Right atrium auricular region (tissue), 2 donors: ENCODE measurements at regions not wholly inside any gene's neighbourhood (a gene's known extent, or its start where the extent isn't known, plus 50 kb on each side); places are given as distances from the start of the nearest gene placed in this dataset.

ENCODE experiments used
- DNase-seq: peaks from one replicate; pipeline ENCODE4 v3.0.0-alpha.2; 2019; ENCODE audit warnings: low spot score
- H3K27ac ChIP-seq, 2 donors: fragments of 200-600 bp; sonication (generic); 1 replicate in 1 of 2; 2 replicates in 1 of 2; pipeline ENCODE4 v1.5.1; 2016 to 2019
- H3K27me3 ChIP-seq, 2 donors: fragments of 200-600 bp; sonication (generic); one replicate each; pipeline versions ENCODE4 v1.5.1 to v1.6.0; 2017 to 2019
- H3K36me3 ChIP-seq: fragments of 200-600 bp; sonication (generic); one replicate; pipeline ENCODE4 v1.5.1; 2016
- H3K4me1 ChIP-seq, 2 donors: fragments of 200-600 bp; sonication (generic); one replicate each; pipeline versions ENCODE4 v1.5.1 to v1.6.0; 2017 to 2019
- H3K4me3 ChIP-seq, 2 donors: fragments of 200-600 bp; sonication (generic); 1 replicate in 1 of 2; 2 replicates in 1 of 2; pipeline ENCODE4 v1.5.1; 2017 to 2019; ENCODE audit warnings: mild to moderate bottlenecking in 1 of 2, moderate library complexity in 1 of 2
- H3K9me3 ChIP-seq, 2 donors: fragments of 200-600 bp; sonication (generic); one replicate each; pipeline ENCODE4 v1.5.1; 2019
- TF ChIP-seq, protein P1 (sequence below), 2 donors: fragments of 200-600 bp; sonication (generic); IDR thresholded peaks; one replicate each; pipeline ENCODE4 v1.5.1; 2019; ENCODE audit warnings: antibody characterized with exemption in 2 of 2

DNA sequence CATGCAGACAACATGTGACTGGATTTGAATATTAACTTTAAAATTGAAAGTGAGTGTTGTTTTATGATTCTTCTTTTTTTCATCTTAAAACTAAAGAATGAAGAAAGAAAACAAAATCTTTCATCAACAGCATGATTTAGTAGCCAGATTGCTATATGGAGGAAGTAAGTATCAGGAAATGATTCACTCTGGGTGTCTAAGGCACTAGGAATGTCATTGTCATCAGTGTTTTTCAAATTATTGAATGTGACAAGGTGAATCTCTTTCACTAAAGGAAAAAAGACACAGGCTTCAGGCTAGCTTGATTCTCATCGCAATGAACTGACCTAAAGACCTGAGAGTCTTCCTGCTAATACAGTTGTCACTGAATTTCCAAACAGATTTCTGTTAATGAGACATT is 430.1 kb downstream of the FBXO15 start:
- Histone ChIP-seq H3K36me3 (no peaks in the 10 kb centered on the region), H3K9me3 (no peaks in the 10 kb centered on the region)
- TF ChIP-seq, protein P1, sequence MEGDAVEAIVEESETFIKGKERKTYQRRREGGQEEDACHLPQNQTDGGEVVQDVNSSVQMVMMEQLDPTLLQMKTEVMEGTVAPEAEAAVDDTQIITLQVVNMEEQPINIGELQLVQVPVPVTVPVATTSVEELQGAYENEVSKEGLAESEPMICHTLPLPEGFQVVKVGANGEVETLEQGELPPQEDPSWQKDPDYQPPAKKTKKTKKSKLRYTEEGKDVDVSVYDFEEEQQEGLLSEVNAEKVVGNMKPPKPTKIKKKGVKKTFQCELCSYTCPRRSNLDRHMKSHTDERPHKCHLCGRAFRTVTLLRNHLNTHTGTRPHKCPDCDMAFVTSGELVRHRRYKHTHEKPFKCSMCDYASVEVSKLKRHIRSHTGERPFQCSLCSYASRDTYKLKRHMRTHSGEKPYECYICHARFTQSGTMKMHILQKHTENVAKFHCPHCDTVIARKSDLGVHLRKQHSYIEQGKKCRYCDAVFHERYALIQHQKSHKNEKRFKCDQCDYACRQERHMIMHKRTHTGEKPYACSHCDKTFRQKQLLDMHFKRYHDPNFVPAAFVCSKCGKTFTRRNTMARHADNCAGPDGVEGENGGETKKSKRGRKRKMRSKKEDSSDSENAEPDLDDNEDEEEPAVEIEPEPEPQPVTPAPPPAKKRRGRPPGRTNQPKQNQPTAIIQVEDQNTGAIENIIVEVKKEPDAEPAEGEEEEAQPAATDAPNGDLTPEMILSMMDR (IDR thresholded peaks at IDR 0.05), result no peak

DNA sequence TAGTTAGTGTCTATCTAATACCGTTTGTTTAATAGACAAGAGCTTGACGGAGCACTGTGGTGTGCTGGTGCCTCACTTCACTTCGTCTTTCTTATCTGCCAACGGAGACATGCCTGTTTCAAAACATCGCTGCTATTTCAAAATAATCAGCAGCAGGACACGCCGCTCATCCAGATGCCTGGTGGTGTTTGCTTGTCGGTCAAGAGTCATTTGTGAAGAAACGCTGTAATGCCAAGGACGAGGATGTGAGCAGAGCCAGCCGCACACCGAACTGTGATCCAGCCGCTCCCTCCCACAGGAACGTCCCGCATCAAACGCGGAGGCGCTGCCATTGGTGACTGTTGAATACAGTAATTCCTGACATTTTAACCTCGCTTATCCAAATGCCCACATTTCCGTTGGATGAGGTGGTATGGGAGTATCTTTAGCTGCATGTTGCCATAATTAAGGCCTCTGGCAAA is 432.4 kb downstream of the FBXO15 start:
- H3K4me3 ChIP-seq, result peak overlapping the region in 1 of 2 donors; percentile 19
- H3K27ac ChIP-seq, result peak overlapping the region in 1 of 2 donors; percentile 19
- H3K36me3 ChIP-seq, result no peaks in the 10 kb centered on the region
- TF ChIP-seq, protein P1 (IDR thresholded peaks at IDR 0.05), result no peak
- H3K4me1 ChIP-seq, result peaks cover 0 to 3% of the 10 kb centered on the region in 2 donors
- DNase-seq, result no peak
- no peaks in the 10 kb centered on the region for H3K27me3 ChIP-seq
- no peaks in the 10 kb centered on the region for H3K9me3 ChIP-seq

More for the DNA sequence above, 430.1 kb downstream of the FBXO15 start:
- no peak overlapping the region for H3K4me3 ChIP-seq
- DNase-seq, result no peak
- H3K4me1 ChIP-seq, result peaks cover 0 to 3% of the 10 kb centered on the region in 2 donors
- no peak overlapping the region for H3K27ac ChIP-seq
- no peaks in the 10 kb centered on the region for H3K27me3 ChIP-seq

DNA sequence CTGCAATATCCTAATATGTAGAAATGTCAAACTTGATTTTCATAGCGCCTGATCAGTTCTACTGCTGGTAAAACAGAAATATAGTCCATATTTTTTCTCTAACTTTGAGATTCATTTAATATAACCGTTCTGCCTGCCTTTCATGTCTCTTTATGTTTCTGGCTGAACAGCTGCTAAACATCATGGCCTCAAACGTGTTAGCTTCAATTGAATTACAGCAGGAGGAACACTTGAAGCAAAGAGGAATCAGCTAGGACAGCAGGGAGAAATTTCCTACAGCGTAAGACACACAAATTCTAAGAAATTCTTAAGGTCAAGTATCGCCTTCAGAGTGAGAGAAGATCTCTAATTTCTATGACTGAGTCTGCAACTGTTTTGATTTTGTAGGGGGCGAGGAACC is 433.2 kb downstream of the FBXO15 start:
- Histone ChIP-seq H3K4me1 (peaks cover 0 to 3% of the 10 kb centered on the region in 2 donors), H3K27ac (peak overlapping the region in 1 of 2 donors; percentile 19), H3K4me3 (no peak overlapping the region), H3K36me3 (no peaks in the 10 kb centered on the region), H3K9me3 (no peaks in the 10 kb centered on the region), H3K27me3 (no peaks in the 10 kb centered on the region)
- TF ChIP-seq, protein P1 (IDR thresholded peaks at IDR 0.05), result no peak
- DNase-seq, result no peak

DNA sequence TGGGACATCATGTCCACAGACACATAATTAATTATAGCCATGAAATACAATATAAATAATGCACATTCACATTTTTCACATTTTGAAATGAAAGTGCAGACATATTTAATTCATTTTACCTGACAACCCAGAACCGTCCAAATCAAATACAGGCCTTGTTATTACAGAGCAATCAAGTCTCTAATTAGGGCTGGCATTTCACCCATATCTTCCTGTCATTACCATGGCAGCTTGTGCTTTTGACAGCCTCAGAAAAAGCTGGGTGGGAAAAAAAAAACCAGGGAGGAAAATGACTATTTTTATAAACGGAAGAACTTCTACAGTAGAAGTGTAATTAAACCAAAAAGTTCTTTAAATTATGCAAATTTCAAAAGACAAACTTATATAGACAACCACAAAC is 436.4 kb downstream of the FBXO15 start:
- no peak overlapping the region for H3K4me3 ChIP-seq
- no peak for DNase-seq
- H3K27me3 ChIP-seq, result no peaks in the 10 kb centered on the region
- H3K4me1 ChIP-seq, result peaks cover 0 to 3% of the 10 kb centered on the region in 2 donors
- H3K27ac ChIP-seq, result no peak overlapping the region
- no peaks in the 10 kb centered on the region for H3K9me3 ChIP-seq
- TF ChIP-seq, protein P1 (IDR thresholded peaks at IDR 0.05), result no peak
- no peaks in the 10 kb centered on the region for H3K36me3 ChIP-seq

DNA sequence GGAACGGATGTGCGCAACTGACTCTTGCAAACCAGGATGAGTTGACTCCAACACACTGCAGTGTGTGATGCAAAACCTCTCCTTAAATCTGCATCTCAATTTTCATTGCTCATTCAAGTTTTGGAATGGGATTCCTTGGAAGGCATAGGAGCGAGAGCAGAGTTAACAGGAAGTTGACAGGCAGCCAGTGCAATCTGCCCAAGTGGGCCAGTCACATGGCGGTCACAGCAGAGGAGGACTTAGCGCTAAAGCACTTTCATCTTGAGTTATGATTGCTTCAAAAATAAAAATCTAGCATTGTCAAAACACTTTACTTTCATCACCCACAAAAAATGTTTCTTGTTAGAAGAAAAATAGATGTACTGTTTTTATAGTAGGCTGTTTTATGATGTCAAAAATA is 439.0 kb downstream of the FBXO15 start:
- DNase-seq, result no peak
- Histone ChIP-seq H3K9me3 (no peaks in the 10 kb centered on the region), H3K4me1 (no peaks in the 10 kb centered on the region), H3K4me3 (no peak overlapping the region), H3K27me3 (no peaks in the 10 kb centered on the region), H3K36me3 (no peaks in the 10 kb centered on the region), H3K27ac (no peak overlapping the region)
- TF ChIP-seq, protein P1 (IDR thresholded peaks at IDR 0.05), result no peak

DNA sequence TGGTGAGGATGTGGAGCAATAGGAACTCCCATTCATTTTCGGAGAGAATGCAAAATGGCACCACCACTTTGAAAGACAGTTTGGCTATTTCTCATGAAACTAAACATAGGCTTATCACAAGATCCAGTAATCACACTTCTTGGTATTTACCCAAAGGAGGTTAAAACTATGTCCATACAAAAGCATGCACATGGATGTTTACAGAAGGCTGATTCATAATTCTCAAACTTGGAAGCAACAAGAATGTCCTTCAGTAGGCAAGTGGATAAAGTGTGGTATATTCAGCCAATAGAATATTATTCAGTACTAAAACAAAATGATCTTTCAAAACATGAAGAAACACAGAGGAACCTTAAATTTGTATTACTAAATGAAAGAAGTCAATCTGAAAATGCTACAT is 440.6 kb downstream of the FBXO15 start:
- TF ChIP-seq, protein P1 (IDR thresholded peaks at IDR 0.05), result no peak
- no peaks in the 10 kb centered on the region for H3K36me3 ChIP-seq
- H3K27ac ChIP-seq, result no peak overlapping the region
- no peak overlapping the region for H3K4me3 ChIP-seq
- no peaks in the 10 kb centered on the region for H3K9me3 ChIP-seq
- no peaks in the 10 kb centered on the region for H3K27me3 ChIP-seq
- no peaks in the 10 kb centered on the region for H3K4me1 ChIP-seq
- DNase-seq, result no peak
